AG10803 (cell line): ENCODE measurements at regions not wholly inside any gene's neighbourhood (a gene's known extent, or its start where the extent isn't known, plus 50 kb on each side); places are given as distances from the start of the nearest gene placed in this dataset.
A peak's percentile ranks its signal among the peaks of the same experiment; 100 is the strongest.
"Not testable (repeated sequence)": the region's sequence is repeated elsewhere in the genome, so short reads cannot be mapped to it uniquely, and the experiment has no call there.

Experiments
- DNase-seq: peaks from one replicate; pipeline ENCODE4 v3.0.0; 2010; ENCODE audit warnings: low read depth
- H3K4me3 ChIP-seq: 2 replicates; pipeline ENCODE4 v1.5.1; 2011; ENCODE audit warnings: mild to moderate bottlenecking, low read length, control low read depth
- CTCF ChIP-seq: conservative IDR thresholded peaks from 2 replicates; pipeline ENCODE4 v1.5.1; 2011; ENCODE audit warnings: mild to moderate bottlenecking, low read length, control low read depth, inconsistent platforms

GRCh38 chr10:26938578-26938977 lies 77.8 kb upstream of the ABI1 start:
- no peak for DNase-seq
- TF ChIP-seq CTCF = no peak

DNA sequence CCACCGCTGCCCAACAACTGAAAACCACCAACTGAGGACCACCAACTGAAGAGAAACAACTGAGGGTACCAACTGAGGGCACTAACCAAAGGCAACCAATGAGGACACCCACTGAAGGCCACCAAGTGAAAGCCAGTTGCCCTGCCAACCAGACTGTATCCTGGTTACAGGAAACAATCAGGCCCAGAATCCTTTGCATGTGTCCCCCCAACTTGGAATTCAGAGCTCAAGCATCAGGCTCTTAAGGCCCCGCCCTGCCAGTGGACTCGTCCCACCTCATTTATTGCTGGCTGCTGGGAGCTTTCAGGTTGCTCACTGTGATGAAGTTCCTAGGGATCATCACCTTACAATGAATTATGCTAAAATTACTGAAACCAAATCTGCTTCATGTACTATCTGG lies 76.6 kb upstream of the ABI1 start:
- no peak for DNase-seq
- no peak for TF ChIP-seq CTCF
- H3K4me3 ChIP-seq = no peak overlapping the region

More at GRCh38 chr10:26938578-26938977, 77.8 kb upstream of the ABI1 start:
- H3K4me3 ChIP-seq = no peak overlapping the region

- not testable (repeated sequence) for H3K4me3 ChIP-seq, DNase-seq
Measured at GRCh38 chr10:26934190-26934589, 73.4 kb upstream of the ABI1 start.

DNA sequence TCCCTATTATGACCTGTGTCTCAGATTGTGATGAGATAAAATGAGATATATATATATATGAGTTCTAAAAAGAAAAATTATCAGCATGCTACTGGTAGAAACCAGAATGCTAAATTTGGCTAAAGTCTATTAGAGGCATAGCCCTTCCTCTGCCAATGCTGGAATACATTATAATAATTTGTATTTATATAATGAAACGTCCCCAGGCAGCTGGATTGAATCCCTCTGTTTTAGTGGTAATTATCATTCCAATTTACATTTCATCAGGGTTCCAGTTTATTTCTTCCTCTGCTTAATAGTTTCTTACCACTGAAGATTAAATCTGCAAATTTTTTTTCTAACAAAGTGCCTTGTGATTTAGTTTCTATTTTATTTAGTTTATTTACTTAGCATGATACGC lies 71.8 kb upstream of the ABI1 start:
- no peak for DNase-seq
- TF ChIP-seq CTCF = no peak

DNA sequence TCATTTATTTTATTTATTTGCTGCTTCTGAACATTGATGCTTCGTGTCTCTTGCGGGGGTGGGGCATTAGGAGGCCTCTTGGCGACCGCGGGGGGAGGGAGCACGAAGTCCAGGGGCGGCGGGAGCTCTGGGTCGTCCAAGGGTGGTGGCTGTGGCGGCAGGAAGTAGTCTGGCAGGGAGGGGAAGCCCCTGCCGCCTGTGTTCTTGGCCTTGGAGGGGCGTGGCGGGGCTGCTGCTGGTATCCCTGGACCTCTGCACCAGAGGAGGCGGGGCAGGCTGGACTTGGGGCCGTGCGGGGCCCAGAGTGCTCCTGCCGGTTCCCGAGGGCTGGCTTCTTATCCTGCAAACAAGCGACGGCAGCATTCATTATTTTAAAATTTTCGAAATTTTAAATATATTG lies 70.5 kb upstream of the ABI1 start:
- TF ChIP-seq CTCF = no peak
- H3K4me3 ChIP-seq = no peak overlapping the region
- DNase-seq = no peak

More for the DNA sequence above, 71.8 kb upstream of the ABI1 start:
- no peak overlapping the region for H3K4me3 ChIP-seq

DNA sequence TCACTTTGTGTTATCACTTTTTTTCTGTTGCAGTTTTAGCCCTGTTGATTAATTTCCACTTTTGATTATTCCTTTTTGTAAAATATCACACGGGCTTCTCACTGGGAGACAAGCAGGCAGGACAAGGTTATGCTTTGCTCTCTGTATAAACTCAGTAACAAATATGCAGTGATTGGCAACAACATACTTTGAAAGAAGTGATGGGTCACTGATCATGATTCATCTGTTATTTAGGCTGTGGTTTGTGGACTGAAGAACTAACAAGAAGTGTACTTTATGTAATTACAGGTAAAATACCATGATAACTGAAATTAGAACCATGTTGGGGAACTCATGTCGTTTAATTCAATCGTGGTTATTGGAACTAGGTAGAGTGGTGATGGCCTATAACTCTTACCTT lies 62.1 kb upstream of the ABI1 start:
- not testable (repeated sequence) for DNase-seq, H3K4me3 ChIP-seq

DNA sequence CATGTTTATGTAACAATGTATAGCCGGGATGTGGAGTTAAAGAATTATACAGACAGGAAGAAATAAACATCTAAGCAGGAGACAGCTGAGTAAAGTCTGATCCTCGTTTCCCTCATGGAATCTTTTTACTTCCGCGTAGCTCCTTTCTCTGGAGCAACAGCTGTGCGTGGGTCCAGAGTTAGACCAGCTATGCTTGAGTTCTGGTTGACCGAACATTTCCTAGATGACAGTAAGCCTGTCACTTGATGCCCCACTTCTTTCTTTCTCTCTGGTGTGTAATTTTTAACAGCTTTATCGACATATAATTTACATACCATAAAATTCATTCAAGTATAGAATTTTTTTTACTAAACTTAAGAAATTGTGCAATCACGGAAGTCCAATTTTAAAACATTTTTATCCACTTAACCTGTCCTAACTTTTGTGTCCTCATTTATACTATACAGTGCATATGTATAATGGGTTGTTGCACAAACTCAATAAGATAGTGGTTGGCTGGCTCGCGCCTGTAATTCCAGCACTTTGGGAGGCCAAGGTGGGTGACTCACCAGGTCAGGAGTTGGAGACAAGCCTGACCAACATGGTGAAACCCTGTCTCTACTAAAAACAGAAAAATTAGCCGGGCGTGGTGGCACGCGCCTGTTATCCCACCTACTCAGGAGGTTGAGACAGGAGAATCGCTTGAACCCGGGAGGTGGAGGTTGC lies 58.5 kb upstream of the ABI1 start:
- DNase-seq = not testable (repeated sequence)

DNA sequence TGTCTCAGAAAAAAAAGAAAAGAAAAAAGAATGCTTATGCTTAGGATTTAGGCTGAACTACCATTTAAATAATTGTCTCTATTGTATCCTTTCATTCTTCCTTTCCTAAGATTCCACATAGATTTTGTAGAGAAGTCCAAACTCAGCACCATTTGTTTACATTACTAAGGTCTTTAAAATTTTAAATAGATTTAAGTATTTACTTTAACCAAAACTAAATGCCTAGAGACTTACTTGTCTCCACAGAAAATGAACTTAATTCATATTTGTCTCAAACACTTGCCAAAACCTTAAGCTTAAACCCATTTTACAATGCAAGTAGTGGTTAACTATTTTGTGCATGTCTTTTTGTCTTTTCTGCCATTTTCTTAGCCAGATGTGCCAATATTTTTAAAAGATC lies 54.1 kb upstream of the ABI1 start:
- TF ChIP-seq CTCF = no peak
- no peak overlapping the region for H3K4me3 ChIP-seq
- peak; percentile 6 for DNase-seq

More for the DNA sequence above, 58.5 kb upstream of the ABI1 start:
- H3K4me3 ChIP-seq = not testable (repeated sequence)
